Testis (tissue), 2 donors: ENCODE measurements at regions not wholly inside any gene's neighbourhood (a gene's known extent, or its start where the extent isn't known, plus 50 kb on each side); places are given as distances from the start of the nearest gene placed in this dataset.

Source experiments
- DNase-seq: peaks from one replicate; pipeline ENCODE4 v3.0.0-alpha.2; 2019
- H3K27ac ChIP-seq, 2 donors: fragments of 200-600 bp; sonication (generic); one replicate each; pipeline ENCODE4 v1.5.1; 2019
- H3K27me3 ChIP-seq: fragments of 200-600 bp; sonication (generic); one replicate; pipeline ENCODE4 v1.5.1; 2019
- H3K36me3 ChIP-seq: fragments of 200-600 bp; sonication (generic); one replicate; pipeline ENCODE4 v1.5.1; 2017; ENCODE audit warnings: low read depth; ENCODE audit errors: missing control alignments
- H3K4me1 ChIP-seq: fragments of 200-600 bp; sonication (generic); one replicate; pipeline ENCODE4 v1.5.1; 2019
- H3K4me3 ChIP-seq, 2 donors: fragments of 200-600 bp; sonication (generic); one replicate each; pipeline ENCODE4 v1.5.1; 2017 to 2019
- H3K9me3 ChIP-seq: fragments of 200-600 bp; sonication (generic); one replicate; pipeline ENCODE4 v1.5.1; 2017
- POLR2A ChIP-seq: fragments of 450-650 bp; IDR thresholded peaks from one replicate; pipeline ENCODE4 v1.6.1; 2017; ENCODE audit warnings: antibody characterized with exemption, mild to moderate bottlenecking, moderate library complexity
- WGBS, 2 donors: methylation state at CpG; one replicate each; pipeline ENCODE4 v1.1.5; 2018; 5-methylcytosine and 5-hydroxymethylcytosine counted together
- intact Hi-C: fragments of 100-400 bp; cut with DNase I; formaldehyde crosslinking; loops from one replicate; pipeline ENCODE4 v1.15.1; 2023; ENCODE audit warnings: low total_unique reads
- TF ChIP-seq, protein P1 (sequence below), 3 experiments: fragments of 450-650 bp in 2 of 3; fragments of 200-600 bp in 1 of 3; sonication (generic) in 1 of 3; IDR thresholded peaks; one replicate each; pipeline ENCODE4 v1.5.1; 2016 to 2019; ENCODE audit warnings: antibody characterized with exemption in 3 of 3, mild to moderate bottlenecking in 2 of 3, moderate library complexity in 1 of 3

GRCh38 chr10:65355141-65355680 lies 1570.6 kb upstream of the LRRTM3 start:
- TF ChIP-seq POLR2A: no peak
- TF ChIP-seq, protein P1, sequence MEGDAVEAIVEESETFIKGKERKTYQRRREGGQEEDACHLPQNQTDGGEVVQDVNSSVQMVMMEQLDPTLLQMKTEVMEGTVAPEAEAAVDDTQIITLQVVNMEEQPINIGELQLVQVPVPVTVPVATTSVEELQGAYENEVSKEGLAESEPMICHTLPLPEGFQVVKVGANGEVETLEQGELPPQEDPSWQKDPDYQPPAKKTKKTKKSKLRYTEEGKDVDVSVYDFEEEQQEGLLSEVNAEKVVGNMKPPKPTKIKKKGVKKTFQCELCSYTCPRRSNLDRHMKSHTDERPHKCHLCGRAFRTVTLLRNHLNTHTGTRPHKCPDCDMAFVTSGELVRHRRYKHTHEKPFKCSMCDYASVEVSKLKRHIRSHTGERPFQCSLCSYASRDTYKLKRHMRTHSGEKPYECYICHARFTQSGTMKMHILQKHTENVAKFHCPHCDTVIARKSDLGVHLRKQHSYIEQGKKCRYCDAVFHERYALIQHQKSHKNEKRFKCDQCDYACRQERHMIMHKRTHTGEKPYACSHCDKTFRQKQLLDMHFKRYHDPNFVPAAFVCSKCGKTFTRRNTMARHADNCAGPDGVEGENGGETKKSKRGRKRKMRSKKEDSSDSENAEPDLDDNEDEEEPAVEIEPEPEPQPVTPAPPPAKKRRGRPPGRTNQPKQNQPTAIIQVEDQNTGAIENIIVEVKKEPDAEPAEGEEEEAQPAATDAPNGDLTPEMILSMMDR (IDR thresholded peaks at IDR 0.05): no peak
- 66 to 79% methylated on average over 2 of the region's 2 CpGs for WGBS, 2 donors
- H3K4me1 ChIP-seq: no peaks in the 10 kb centered on the region
- no peak overlapping the region for H3K4me3 ChIP-seq
- H3K27me3 ChIP-seq: no peaks in the 10 kb centered on the region
- no peak overlapping the region for H3K27ac ChIP-seq
- H3K9me3 ChIP-seq: no peaks in the 10 kb centered on the region
- no peaks in the 10 kb centered on the region for H3K36me3 ChIP-seq
- DNase-seq: no peak
- intact Hi-C loops: no loop called here

DNA sequence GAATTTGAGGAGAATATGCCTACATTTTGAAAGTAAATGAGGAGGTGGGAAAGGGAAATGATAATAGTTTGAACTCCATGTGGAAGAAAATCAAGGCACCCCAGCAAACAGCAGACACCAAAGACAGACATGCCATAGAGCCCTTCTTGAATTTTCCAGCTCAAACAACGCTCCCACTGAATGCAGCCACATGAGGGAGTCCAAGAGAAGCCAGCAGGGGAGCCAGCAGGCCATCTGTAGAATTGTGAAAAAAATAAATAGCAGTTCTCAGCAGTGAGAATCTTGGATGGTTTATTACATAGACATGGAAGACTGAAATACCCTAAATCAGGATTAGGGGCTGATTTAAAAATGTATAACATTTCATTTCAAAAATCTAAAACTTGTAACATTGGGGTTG lies 1567.3 kb upstream of the LRRTM3 start:
- Histone ChIP-seq H3K9me3 (no peaks in the 10 kb centered on the region), H3K27me3 (no peaks in the 10 kb centered on the region), H3K4me3 (no peak overlapping the region), H3K4me1 (no peaks in the 10 kb centered on the region), H3K36me3 (no peaks in the 10 kb centered on the region), H3K27ac (no peak overlapping the region)
- WGBS, 2 donors: 38 to 40% methylated on average over 1 of the region's 1 CpG
- intact Hi-C loops: no loop called here
- no peak for TF ChIP-seq POLR2A
- TF ChIP-seq, protein P1 (IDR thresholded peaks at IDR 0.05): no peak
- peak; percentile 55 for DNase-seq

DNA sequence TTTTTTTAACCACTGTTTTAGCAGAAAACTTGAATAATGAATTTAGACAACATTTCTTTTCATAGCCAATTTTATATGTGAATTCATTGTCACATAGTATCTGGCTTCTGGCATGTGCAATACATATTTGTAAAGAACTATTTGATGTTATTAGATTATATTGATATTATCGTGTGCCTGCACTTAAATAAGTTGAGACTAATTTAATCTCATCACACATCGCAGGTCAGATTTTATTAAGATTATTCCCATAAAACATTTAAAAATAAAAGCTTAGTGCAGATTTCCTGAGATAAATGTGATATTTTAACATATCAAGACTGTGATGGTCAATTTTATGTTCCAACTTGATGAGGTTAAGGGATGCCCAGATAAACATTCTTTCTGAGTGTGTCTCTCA lies 1565.3 kb upstream of the LRRTM3 start:
- intact Hi-C loops: no loop called here
- H3K9me3 ChIP-seq: no peaks in the 10 kb centered on the region
- H3K27ac ChIP-seq: no peak overlapping the region
- WGBS, 2 donors: 92 to 95% methylated on average over 2 of the region's 2 CpGs
- H3K36me3 ChIP-seq: no peaks in the 10 kb centered on the region
- TF ChIP-seq, protein P1 (IDR thresholded peaks at IDR 0.05): no peak
- no peak for TF ChIP-seq POLR2A
- H3K4me1 ChIP-seq: no peaks in the 10 kb centered on the region
- H3K4me3 ChIP-seq: no peak overlapping the region
- no peaks in the 10 kb centered on the region for H3K27me3 ChIP-seq
- no peak for DNase-seq

GRCh38 chr10:65365878-65366277 lies 1560.0 kb upstream of the LRRTM3 start:
- no peak overlapping the region for H3K4me3 ChIP-seq
- H3K9me3 ChIP-seq: no peaks in the 10 kb centered on the region
- TF ChIP-seq POLR2A: no peak
- TF ChIP-seq, protein P1 (IDR thresholded peaks at IDR 0.05): no peak
- H3K4me1 ChIP-seq: no peaks in the 10 kb centered on the region
- no peaks in the 10 kb centered on the region for H3K36me3 ChIP-seq
- no peak overlapping the region for H3K27ac ChIP-seq
- intact Hi-C loops: no loop called here
- no peak for DNase-seq
- 58 to 62% methylated on average over 1 of the region's 1 CpG for WGBS, 2 donors
- no peaks in the 10 kb centered on the region for H3K27me3 ChIP-seq

DNA sequence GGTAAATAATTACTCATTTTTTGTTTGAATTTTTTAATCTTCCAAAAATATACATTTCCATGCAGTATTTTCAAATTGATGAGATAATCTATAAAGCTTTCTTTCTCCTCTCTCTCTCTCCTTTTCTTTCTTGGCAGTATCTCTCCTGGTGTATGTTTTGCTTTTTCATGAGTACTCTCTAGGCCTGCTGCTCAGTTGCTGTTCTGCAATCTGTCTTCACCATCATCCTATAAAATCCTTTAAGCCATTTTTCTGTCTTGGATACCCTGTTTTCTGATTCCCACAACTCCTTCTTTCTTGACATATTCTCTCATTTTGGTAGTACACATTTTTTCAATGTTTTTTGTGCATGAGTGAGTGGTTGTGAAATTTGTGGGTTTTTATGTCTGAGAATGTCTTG lies 1558.1 kb upstream of the LRRTM3 start:
- Histone ChIP-seq H3K27ac (no peak overlapping the region), H3K4me3 (no peak overlapping the region), H3K4me1 (no peaks in the 10 kb centered on the region), H3K36me3 (no peaks in the 10 kb centered on the region), H3K9me3 (no peaks in the 10 kb centered on the region), H3K27me3 (no peaks in the 10 kb centered on the region)
- no peak for DNase-seq
- intact Hi-C loops: no loop called here
- no peak for TF ChIP-seq POLR2A
- TF ChIP-seq, protein P1 (IDR thresholded peaks at IDR 0.05): no peak
